CD14-positive monocyte (primary cell): ENCODE measurements at regions not wholly inside any gene's neighbourhood (a gene's known extent, or its start where the extent isn't known, plus 50 kb on each side); places are given as distances from the start of the nearest gene placed in this dataset.

Source experiments
- DNase-seq, 3 donors: peaks; one replicate each; pipeline ENCODE4 v3.0.0-alpha.2; 2011 to 2022
- H2AFZ ChIP-seq: 2 replicates; pipeline ENCODE4 v1.6.0; 2012; ENCODE audit warnings: mild to moderate bottlenecking, low read depth, low read length, inconsistent platforms; ENCODE audit not compliant: insufficient read depth, poor library complexity, severe bottlenecking
- H3K27ac ChIP-seq, 2 donors: 1 replicate in 1 of 2; 2 replicates in 1 of 2; pipeline ENCODE4 v1.5.1; 2012 to 2013; ENCODE audit warnings: low read length in 2 of 2, control low read depth in 1 of 2, inconsistent platforms in 1 of 2, low read depth in 1 of 2, mild to moderate bottlenecking in 1 of 2
- H3K27me3 ChIP-seq, 2 donors: one replicate each; pipeline versions ENCODE4 v1.6.0 to v1.6.1; 2011 to 2013; ENCODE audit warnings: low read length in 2 of 2; ENCODE audit not compliant: control insufficient read depth in 2 of 2, insufficient read depth in 2 of 2
- H3K36me3 ChIP-seq, 2 donors: replicated peaks in 1 of 2; 1 replicate in 1 of 2; 2 replicates in 1 of 2; pipeline versions ENCODE4 v1.5.1 to v1.6.1; 2012 to 2013; ENCODE audit warnings: low read length in 2 of 2, control low read depth in 1 of 2, inconsistent platforms in 1 of 2, mild to moderate bottlenecking in 1 of 2; ENCODE audit not compliant: insufficient read depth in 2 of 2, control insufficient read depth in 1 of 2
- H3K4me1 ChIP-seq, 2 donors: 1 replicate in 1 of 2; 2 replicates in 1 of 2; pipeline versions ENCODE4 v1.5.1 to v1.6.1; 2012 to 2013; ENCODE audit warnings: low read length in 2 of 2, control low read depth in 1 of 2, inconsistent platforms in 1 of 2, mild to moderate bottlenecking in 1 of 2, moderate library complexity in 1 of 2; ENCODE audit not compliant: insufficient read depth in 2 of 2, control insufficient read depth in 1 of 2
- H3K4me2 ChIP-seq: replicated peaks from 2 replicates; pipeline ENCODE3; 2012; ENCODE audit warnings: low read length, moderate library complexity, mild to moderate bottlenecking; ENCODE audit not compliant: poor library complexity, severe bottlenecking; ENCODE audit errors: extremely low read depth
- H3K4me3 ChIP-seq, 3 experiments: fragments of 200-600 bp in 1 of 3; sonication (generic) in 1 of 3; replicated peaks in 1 of 3; 1 replicate in 2 of 3; 2 replicates in 1 of 3; pipeline ENCODE4 v1.5.1; 2011 to 2013; ENCODE audit warnings: low read length in 3 of 3, mild to moderate bottlenecking in 3 of 3, control low read depth in 2 of 3, low read depth in 2 of 3, inconsistent platforms in 1 of 3, moderate library complexity in 1 of 3
- H3K79me2 ChIP-seq: 2 replicates; pipeline ENCODE4 v1.6.0; 2012; ENCODE audit warnings: mild to moderate bottlenecking, control low read depth, inconsistent platforms, low read length, moderate library complexity; ENCODE audit not compliant: insufficient read depth
- H3K9ac ChIP-seq: 2 replicates; pipeline ENCODE4 v1.6.0; 2017; ENCODE audit warnings: low read length, mild to moderate bottlenecking; ENCODE audit not compliant: insufficient read depth, poor library complexity, severe bottlenecking
- H3K9me3 ChIP-seq, 2 donors: replicated peaks in 1 of 2; 1 replicate in 1 of 2; 2 replicates in 1 of 2; pipeline versions ENCODE4 v1.5.1 to v1.6.1; 2012 to 2013; ENCODE audit warnings: low read length in 2 of 2, control low read depth in 1 of 2; ENCODE audit not compliant: control insufficient read depth in 1 of 2, insufficient read depth in 1 of 2
- H4K20me1 ChIP-seq: 2 replicates; pipeline ENCODE4 v1.6.0; 2012; ENCODE audit warnings: mild to moderate bottlenecking, low read length, control low read depth, moderate library complexity; ENCODE audit not compliant: insufficient read depth
- H3K27ac Mint-ChIP-seq, 7 donors: one replicate each; pipeline ENCODE4 v1.8.0; 2020; ENCODE audit warnings: mild to moderate bottlenecking in 7 of 7, mixed read lengths in 7 of 7, moderate library complexity in 6 of 7, inconsistent platforms in 2 of 7
- H3K27me3 Mint-ChIP-seq, 3 donors: one replicate each; pipeline ENCODE4 v1.8.0; 2021 to 2022; ENCODE audit warnings: low read depth in 3 of 3, mild to moderate bottlenecking in 3 of 3, mixed read lengths in 3 of 3, moderate library complexity in 3 of 3, inconsistent platforms in 1 of 3
- H3K36me3 Mint-ChIP-seq, 2 donors: one replicate each; pipeline ENCODE4 v1.8.0; 2020; ENCODE audit warnings: mixed read lengths in 2 of 2, inconsistent platforms in 1 of 2, mild to moderate bottlenecking in 1 of 2
- H3K4me1 Mint-ChIP-seq: one replicate; pipeline ENCODE4 v1.8.0; 2020; ENCODE audit warnings: mild to moderate bottlenecking, mixed read lengths
- H3K4me3 Mint-ChIP-seq, 2 donors: one replicate each; pipeline ENCODE4 v1.8.0; 2020; ENCODE audit warnings: mild to moderate bottlenecking in 2 of 2, mixed read lengths in 2 of 2, moderate library complexity in 1 of 2
- H3K9me3 Mint-ChIP-seq, 7 donors: one replicate each; pipeline ENCODE4 v1.8.0; 2020 to 2022; ENCODE audit warnings: mixed read lengths in 7 of 7, mild to moderate bottlenecking in 6 of 7, moderate library complexity in 6 of 7, inconsistent platforms in 2 of 7
- CTCF ChIP-seq: fragments of 200-600 bp; IDR thresholded peaks from one replicate; pipeline ENCODE4 v1.8.0; 2022; ENCODE audit warnings: antibody characterized with exemption, mild to moderate bottlenecking
- WGBS: methylation state at CpG from one replicate; pipeline ENCODE4 v1.1.5; 2013; ENCODE audit warnings: missing lambda C conversion rate; ENCODE audit not compliant: insufficient coverage; 5-methylcytosine and 5-hydroxymethylcytosine counted together
- intact Hi-C, 2 donors: fragments of 100-400 bp; cut with micrococcal nuclease; formaldehyde crosslinking; loops; one replicate each; pipeline versions ENCODE4 v1.15.0 to v1.15.1; 2023

GRCh38 chr4:90007494-90008167, 113.0 kb downstream of the MMRN1 start:
- Histone ChIP-seq H3K4me2 (no peak overlapping the region), H3K4me1 (no peaks in the 10 kb centered on the region), H3K79me2 (no peaks in the 10 kb centered on the region), H3K27ac (no peak overlapping the region), H3K36me3 (no peaks in the 10 kb centered on the region), H3K4me3 (no peak overlapping the region), H4K20me1 (no peaks in the 10 kb centered on the region), H3K27me3 (no peaks in the 10 kb centered on the region), H3K9ac (no peak overlapping the region), H3K9me3 (peaks cover 0 to 9% of the 10 kb centered on the region in 2 donors), H2AFZ (no peak overlapping the region)
- no peak for DNase-seq
- no peaks in the 10 kb centered on the region for H3K36me3 Mint-ChIP-seq
- no peaks in the 10 kb centered on the region for H3K27me3 Mint-ChIP-seq
- intact Hi-C loops = no loop called here
- WGBS = 93% methylated on average over 3 of the region's 3 CpGs
- peaks cover 5 to 17% (median 10%) of the 10 kb centered on the region in 7 donors for H3K9me3 Mint-ChIP-seq
- H3K4me1 Mint-ChIP-seq = no peaks in the 10 kb centered on the region
- TF ChIP-seq CTCF = no peak
- no peak overlapping the region for H3K4me3 Mint-ChIP-seq
- H3K27ac Mint-ChIP-seq = no peak overlapping the region

- no CpG with 5 or more reads among the region's 4 CpGs for WGBS
- intact Hi-C loops = no loop called here
- peaks cover 0 to 9% of the 10 kb centered on the region in 2 donors for H3K9me3 ChIP-seq
- no peaks in the 10 kb centered on the region for H3K79me2 ChIP-seq
- no peak for DNase-seq
- H3K9ac ChIP-seq = no peak overlapping the region
- H4K20me1 ChIP-seq = no peaks in the 10 kb centered on the region
- Mint-ChIP-seq H3K27ac (no peak overlapping the region), H3K36me3 (no peaks in the 10 kb centered on the region), H3K27me3 (no peaks in the 10 kb centered on the region), H3K9me3 (peaks cover 3 to 23% (median 11%) of the 10 kb centered on the region in 7 donors), H3K4me3 (no peak overlapping the region), H3K4me1 (no peaks in the 10 kb centered on the region)
- H3K27ac ChIP-seq = no peak overlapping the region
- H2AFZ ChIP-seq = no peak overlapping the region
- H3K4me1 ChIP-seq = no peaks in the 10 kb centered on the region
- H3K4me3 ChIP-seq = no peak overlapping the region
- H3K36me3 ChIP-seq = no peaks in the 10 kb centered on the region
- TF ChIP-seq CTCF = no peak
- H3K4me2 ChIP-seq = no peak overlapping the region
- H3K27me3 ChIP-seq = no peaks in the 10 kb centered on the region
These were observed 114.3 kb upstream of the CCSER1 start for GRCh38 chr4:90012918-90013317.
